MM.1S (cell line): ENCODE measurements at regions not wholly inside any gene's neighbourhood (a gene's known extent, or its start where the extent isn't known, plus 50 kb on each side); places are given as distances from the start of the nearest gene placed in this dataset.

Experiments
- DNase-seq: peaks from one replicate; pipeline ENCODE4 v3.0.0-alpha.2; 2015
- H2AFZ ChIP-seq: fragments of 300-600 bp; sonication (generic); 2 replicates; pipeline ENCODE4 v1.6.0; 2016; ENCODE audit warnings: antibody characterized with exemption, low read length
- H3F3A ChIP-seq: fragments of 300-600 bp; sonication (generic); 2 replicates; pipeline ENCODE4 v1.6.1; 2016; ENCODE audit warnings: mild to moderate bottlenecking, antibody characterized with exemption, low read length, moderate library complexity, mixed read lengths; ENCODE audit not compliant: insufficient read depth
- H3K27ac ChIP-seq: fragments of 300-600 bp; sonication (generic); 2 replicates; pipeline ENCODE4 v1.5.1; 2016; ENCODE audit warnings: mild to moderate bottlenecking, low read length
- H3K27me3 ChIP-seq: fragments of 300-600 bp; sonication (generic); replicated peaks from 2 replicates; pipeline ENCODE4 v1.6.0; 2016; ENCODE audit warnings: low read length; ENCODE audit not compliant: insufficient read depth
- H3K36me3 ChIP-seq: fragments of 300-600 bp; sonication (generic); replicated peaks from 2 replicates; pipeline ENCODE4 v1.6.1; 2016; ENCODE audit warnings: mild to moderate bottlenecking, low read length, mixed read lengths; ENCODE audit not compliant: insufficient read depth
- H3K4me1 ChIP-seq: fragments of 300-600 bp; sonication (generic); 2 replicates; pipeline ENCODE4 v1.6.1; 2016; ENCODE audit warnings: low read length, mixed read lengths
- H3K4me2 ChIP-seq: fragments of 300-600 bp; sonication (generic); 2 replicates; pipeline ENCODE4 v1.6.0; 2016; ENCODE audit warnings: low read depth, low read length
- H3K4me3 ChIP-seq: fragments of 300-600 bp; sonication (generic); 2 replicates; pipeline ENCODE4 v1.5.1; 2016; ENCODE audit warnings: low read length, mixed read lengths
- H3K79me2 ChIP-seq: fragments of 300-600 bp; sonication (generic); 2 replicates; pipeline ENCODE4 v1.6.1; 2016; ENCODE audit warnings: mixed run types, low read length, mixed read lengths
- H3K9ac ChIP-seq: fragments of 300-600 bp; sonication (generic); 2 replicates; pipeline ENCODE4 v1.6.1; 2016; ENCODE audit warnings: low read length, mixed read lengths
- H3K9me2 ChIP-seq: fragments of 300-600 bp; sonication (generic); replicated peaks from 2 replicates; pipeline ENCODE4 v1.6.1; 2016; ENCODE audit warnings: mild to moderate bottlenecking, low read length, mixed read lengths; ENCODE audit not compliant: insufficient read depth
- H3K9me3 ChIP-seq: fragments of 300-600 bp; sonication (generic); replicated peaks from 2 replicates; pipeline ENCODE4 v1.6.1; 2016; ENCODE audit warnings: mild to moderate bottlenecking, low read length, mixed read lengths; ENCODE audit not compliant: insufficient read depth
- H4K20me1 ChIP-seq: fragments of 300-600 bp; sonication (generic); 2 replicates; pipeline ENCODE4 v1.6.1; 2016; ENCODE audit warnings: mild to moderate bottlenecking, low read length, moderate library complexity, mixed read lengths; ENCODE audit not compliant: insufficient read depth
- EZH2 ChIP-seq: fragments of 300-600 bp; sonication (generic); optimal IDR thresholded peaks from 2 replicates; pipeline ENCODE3; 2017; ENCODE audit warnings: low read depth, mild to moderate bottlenecking, antibody characterized with exemption, low read length, mixed read lengths
- EZH2phosphoT487 ChIP-seq: fragments of 300-600 bp; sonication (generic); IDR thresholded peaks from 2 replicates; pipeline ENCODE4 v1.6.1; 2018; ENCODE audit warnings: antibody characterized with exemption, low read length
- TF ChIP-seq, protein P1 (sequence below): fragments of 300-600 bp; sonication (generic); IDR thresholded peaks from 2 replicates; pipeline ENCODE4 v1.5.1; 2016; ENCODE audit warnings: antibody characterized with exemption, low read length, mixed read lengths

DNA sequence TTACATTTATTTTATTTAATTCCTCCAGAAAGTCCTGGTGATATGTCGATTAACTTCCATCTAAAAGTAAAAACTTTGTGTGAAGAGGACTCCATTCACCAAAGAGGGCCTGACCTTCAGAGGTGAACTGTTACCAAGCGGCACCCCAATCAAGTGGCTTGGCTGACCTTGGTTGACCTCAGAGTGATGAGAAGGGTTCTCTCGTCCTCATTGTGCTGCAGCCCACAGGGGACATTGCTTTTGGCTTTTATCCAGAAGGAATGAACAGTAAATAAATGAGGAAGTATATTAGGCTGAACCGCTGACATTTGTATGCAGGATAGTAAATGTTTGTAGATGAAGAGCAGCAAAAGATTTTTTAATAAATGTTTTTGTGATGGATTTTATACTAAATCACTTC is 172.4 kb upstream of the MKI67 start:
- no peaks in the 10 kb centered on the region for H3K4me1 ChIP-seq
- H3K27ac ChIP-seq: no peak overlapping the region
- no peak overlapping the region for H3K4me3 ChIP-seq
- no peak overlapping the region for H3K4me2 ChIP-seq
- H3K79me2 ChIP-seq: no peaks in the 10 kb centered on the region
- no peaks in the 10 kb centered on the region for H3K9me3 ChIP-seq
- H3K36me3 ChIP-seq: no peaks in the 10 kb centered on the region
- no peak for TF ChIP-seq EZH2phosphoT487
- TF ChIP-seq, protein P1, sequence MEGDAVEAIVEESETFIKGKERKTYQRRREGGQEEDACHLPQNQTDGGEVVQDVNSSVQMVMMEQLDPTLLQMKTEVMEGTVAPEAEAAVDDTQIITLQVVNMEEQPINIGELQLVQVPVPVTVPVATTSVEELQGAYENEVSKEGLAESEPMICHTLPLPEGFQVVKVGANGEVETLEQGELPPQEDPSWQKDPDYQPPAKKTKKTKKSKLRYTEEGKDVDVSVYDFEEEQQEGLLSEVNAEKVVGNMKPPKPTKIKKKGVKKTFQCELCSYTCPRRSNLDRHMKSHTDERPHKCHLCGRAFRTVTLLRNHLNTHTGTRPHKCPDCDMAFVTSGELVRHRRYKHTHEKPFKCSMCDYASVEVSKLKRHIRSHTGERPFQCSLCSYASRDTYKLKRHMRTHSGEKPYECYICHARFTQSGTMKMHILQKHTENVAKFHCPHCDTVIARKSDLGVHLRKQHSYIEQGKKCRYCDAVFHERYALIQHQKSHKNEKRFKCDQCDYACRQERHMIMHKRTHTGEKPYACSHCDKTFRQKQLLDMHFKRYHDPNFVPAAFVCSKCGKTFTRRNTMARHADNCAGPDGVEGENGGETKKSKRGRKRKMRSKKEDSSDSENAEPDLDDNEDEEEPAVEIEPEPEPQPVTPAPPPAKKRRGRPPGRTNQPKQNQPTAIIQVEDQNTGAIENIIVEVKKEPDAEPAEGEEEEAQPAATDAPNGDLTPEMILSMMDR: no peak
- TF ChIP-seq EZH2: no peak
- no peak for DNase-seq
- H2AFZ ChIP-seq: no peak overlapping the region
- H3K9ac ChIP-seq: no peak overlapping the region
- H3K9me2 ChIP-seq: no peaks in the 10 kb centered on the region
- no peaks in the 10 kb centered on the region for H3K27me3 ChIP-seq
- no peaks in the 10 kb centered on the region for H4K20me1 ChIP-seq
- no peaks in the 10 kb centered on the region for H3F3A ChIP-seq

DNA sequence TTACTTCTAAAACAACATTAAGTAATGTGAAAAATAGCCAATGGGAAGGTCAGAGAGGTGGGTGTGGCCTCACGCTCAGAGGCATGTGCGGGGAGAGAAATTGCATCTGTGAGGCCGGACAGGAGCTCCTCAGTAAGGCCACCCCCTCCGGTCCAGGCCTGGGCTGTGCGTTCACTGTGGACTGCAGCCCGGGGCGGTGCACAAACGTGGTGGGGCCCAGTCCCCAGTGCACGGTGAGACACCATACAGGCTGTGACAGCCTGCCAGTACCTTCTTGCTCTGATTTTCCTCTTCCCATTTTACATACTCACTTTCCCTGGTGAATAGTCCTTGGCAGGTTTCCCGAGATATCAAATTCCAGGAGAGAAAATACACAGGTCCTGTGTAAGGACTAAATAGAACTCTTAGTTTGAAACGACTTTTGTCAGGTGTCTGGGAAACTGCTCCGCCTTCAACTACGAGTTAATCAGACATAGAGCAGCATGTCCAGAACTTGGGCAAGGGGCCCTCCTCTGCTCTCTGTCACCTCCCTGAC is 174.1 kb upstream of the MKI67 start:
- no peak overlapping the region for H3K4me3 ChIP-seq
- H3K27me3 ChIP-seq: no peaks in the 10 kb centered on the region
- no peaks in the 10 kb centered on the region for H3K36me3 ChIP-seq
- no peaks in the 10 kb centered on the region for H3F3A ChIP-seq
- DNase-seq: no peak
- no peaks in the 10 kb centered on the region for H4K20me1 ChIP-seq
- H3K9me2 ChIP-seq: no peaks in the 10 kb centered on the region
- no peak for TF ChIP-seq EZH2phosphoT487
- TF ChIP-seq, protein P1: no peak
- no peak for TF ChIP-seq EZH2
- H3K4me2 ChIP-seq: no peak overlapping the region
- no peak overlapping the region for H2AFZ ChIP-seq
- H3K79me2 ChIP-seq: no peaks in the 10 kb centered on the region
- H3K9me3 ChIP-seq: no peaks in the 10 kb centered on the region
- H3K27ac ChIP-seq: no peak overlapping the region
- no peak overlapping the region for H3K9ac ChIP-seq
- H3K4me1 ChIP-seq: no peaks in the 10 kb centered on the region

DNA sequence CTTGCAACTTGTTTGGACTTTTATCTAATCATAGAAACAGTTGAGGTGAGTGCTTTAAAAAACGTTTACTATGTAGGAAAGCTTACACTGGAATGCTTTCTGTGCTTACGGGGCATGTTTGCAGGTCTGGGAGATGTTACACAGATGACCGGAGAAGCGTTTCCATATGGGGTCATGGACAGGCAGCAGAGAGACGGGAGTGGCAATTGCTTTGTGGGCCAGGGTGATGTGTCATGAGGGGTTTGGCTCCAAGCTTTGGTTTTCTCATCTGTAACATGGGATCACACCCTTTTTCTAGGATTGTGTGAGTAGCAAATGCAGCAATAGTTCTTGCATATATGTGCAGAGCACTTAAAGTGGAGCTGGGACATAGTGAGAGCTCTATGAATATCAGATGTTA is 174.8 kb upstream of the MKI67 start:
- TF ChIP-seq EZH2phosphoT487: no peak
- no peak for TF ChIP-seq EZH2
- TF ChIP-seq, protein P1: no peak
- Histone ChIP-seq H3K9ac (no peak overlapping the region), H3K79me2 (no peaks in the 10 kb centered on the region), H3K27ac (no peak overlapping the region), H3K9me3 (no peaks in the 10 kb centered on the region), H3K4me2 (no peak overlapping the region), H4K20me1 (no peaks in the 10 kb centered on the region), H3K27me3 (no peaks in the 10 kb centered on the region), H3K4me1 (no peaks in the 10 kb centered on the region), H3K4me3 (no peak overlapping the region), H2AFZ (no peak overlapping the region), H3K9me2 (no peaks in the 10 kb centered on the region), H3K36me3 (no peaks in the 10 kb centered on the region), H3F3A (no peaks in the 10 kb centered on the region)
- DNase-seq: no peak

DNA sequence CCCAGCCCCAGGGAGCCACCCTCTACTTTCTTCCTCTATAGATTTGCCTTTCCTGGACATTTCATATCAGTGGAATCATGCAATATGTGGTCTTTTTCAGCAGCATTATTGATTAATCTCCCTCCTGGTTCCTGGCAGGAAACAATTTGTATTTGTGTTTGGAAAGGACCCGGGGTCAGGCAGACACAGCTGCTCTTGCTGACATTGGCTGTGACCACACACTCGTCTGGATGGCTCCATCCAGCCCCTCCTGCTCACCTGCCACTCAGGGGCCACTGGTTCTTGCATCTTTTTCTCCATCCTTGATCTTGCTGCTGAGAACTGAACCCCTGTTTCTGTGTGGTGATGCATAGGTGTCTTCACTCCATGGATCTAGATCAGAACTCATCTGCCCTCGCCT is 176.6 kb upstream of the MKI67 start:
- H3K4me3 ChIP-seq: no peak overlapping the region
- no peak overlapping the region for H3K27ac ChIP-seq
- H3K4me1 ChIP-seq: no peaks in the 10 kb centered on the region
- H3K27me3 ChIP-seq: no peaks in the 10 kb centered on the region
- no peak for TF ChIP-seq EZH2
- TF ChIP-seq, protein P1: no peak
- TF ChIP-seq EZH2phosphoT487: no peak
- H3K9me3 ChIP-seq: no peaks in the 10 kb centered on the region
- no peak overlapping the region for H3K4me2 ChIP-seq
- H3K36me3 ChIP-seq: no peaks in the 10 kb centered on the region
- no peaks in the 10 kb centered on the region for H3K79me2 ChIP-seq
- DNase-seq: no peak
- H2AFZ ChIP-seq: no peak overlapping the region
- H3K9ac ChIP-seq: no peak overlapping the region
- no peaks in the 10 kb centered on the region for H3K9me2 ChIP-seq
- H4K20me1 ChIP-seq: no peaks in the 10 kb centered on the region
- no peaks in the 10 kb centered on the region for H3F3A ChIP-seq
